CD4-positive, alpha-beta T cell (primary cell): ENCODE measurements at regions not wholly inside any gene's neighbourhood (a gene's known extent, or its start where the extent isn't known, plus 50 kb on each side); places are given as distances from the start of the nearest gene placed in this dataset.

Source experiments
- ATAC-seq: fragments of 200-7000 bp; cut with Tn5 transposase; one replicate; pipeline ENCODE4 v1.10.0; 2022; ENCODE audit warnings: mild to moderate bottlenecking; ENCODE audit not compliant: poor library complexity
- CTCF ChIA-PET: fragments of 350-600 bp; sonication (Branson Sonifier 250); formaldehyde crosslinking; loops from one replicate; lab custom pipeline; 2021; ENCODE audit warnings: antibody characterized with exemption, inconsistent platforms; lab: Charles Lee
- POLR2A ChIA-PET: fragments of 350-600 bp; sonication (Branson Sonifier 250); formaldehyde crosslinking; loops from one replicate; lab custom pipeline; 2021; ENCODE audit warnings: antibody characterized with exemption, inconsistent platforms; lab: Charles Lee
- DNase-seq, 14 experiments: peaks; one replicate each; pipeline ENCODE4 v3.0.0-alpha.2; 2013 to 2020; ENCODE audit warnings: mixed read lengths in 2 of 14
- H3K27ac ChIP-seq, 2 donors: one replicate each; pipeline versions ENCODE4 v1.5.1 to v1.7.0; 2013; ENCODE audit warnings: low read length in 2 of 2, low read depth in 1 of 2, mild to moderate bottlenecking in 1 of 2
- H3K27me3 ChIP-seq, 2 experiments: 1 replicate in 1 of 2; 2 replicates in 1 of 2; pipeline versions ENCODE4 v1.6.1 to v1.7.0; 2013; ENCODE audit warnings: low read length in 2 of 2, control low read depth in 1 of 2, mild to moderate bottlenecking in 1 of 2, moderate library complexity in 1 of 2; ENCODE audit not compliant: insufficient read depth in 2 of 2, control insufficient read depth in 1 of 2
- H3K36me3 ChIP-seq: one replicate; pipeline ENCODE4 v1.6.1; 2013; ENCODE audit warnings: low read length, control low read depth; ENCODE audit not compliant: insufficient read depth
- H3K4me1 ChIP-seq: one replicate; pipeline ENCODE4 v1.6.1; 2013; ENCODE audit warnings: low read length, control low read depth; ENCODE audit not compliant: insufficient read depth
- H3K4me3 ChIP-seq: one replicate; pipeline ENCODE4 v1.5.1; 2013; ENCODE audit warnings: mild to moderate bottlenecking, low read length, moderate library complexity
- H3K9me3 ChIP-seq, 2 experiments: 1 replicate in 1 of 2; 2 replicates in 1 of 2; pipeline versions ENCODE4 v1.6.1 to v1.7.0; 2013; ENCODE audit warnings: low read length in 2 of 2, mild to moderate bottlenecking in 2 of 2, control low read depth in 1 of 2, moderate library complexity in 1 of 2; ENCODE audit not compliant: control insufficient read depth in 1 of 2, insufficient read depth in 1 of 2
- H3K27ac Mint-ChIP-seq: one replicate; pipeline ENCODE4 v1.8.0; 2020; ENCODE audit warnings: mixed read lengths
- H3K27me3 Mint-ChIP-seq: one replicate; pipeline ENCODE4 v1.8.0; 2021; ENCODE audit warnings: mixed read lengths
- H3K36me3 Mint-ChIP-seq: one replicate; pipeline ENCODE4 v1.8.0; 2021; ENCODE audit warnings: low read depth, mixed read lengths
- H3K4me1 Mint-ChIP-seq: one replicate; pipeline ENCODE4 v1.8.0; 2021; ENCODE audit warnings: low read depth, mixed read lengths
- H3K4me3 Mint-ChIP-seq: one replicate; pipeline ENCODE4 v1.8.0; 2020; ENCODE audit warnings: mild to moderate bottlenecking, mixed read lengths
- H3K9me3 Mint-ChIP-seq: one replicate; pipeline ENCODE4 v1.8.0; 2020; ENCODE audit warnings: mixed read lengths
- CTCF ChIP-seq: fragments of 200-600 bp; IDR thresholded peaks from one replicate; pipeline ENCODE4 v1.8.0; 2022; ENCODE audit warnings: antibody characterized with exemption, mild to moderate bottlenecking
- intact Hi-C, 2 experiments: fragments of 100-400 bp; cut with DNase I in 1 of 2; cut with micrococcal nuclease in 1 of 2; formaldehyde crosslinking; loops; one replicate each; pipeline versions ENCODE4 v1.15.1 to v1.9.0; 2023 to 2025; cut with DNase I, micrococcal nuclease

GRCh38 chr13:44049081-44049945 lies 169.6 kb downstream of the LACC1 start:
- ATAC-seq = no peak
- intact Hi-C loops = loop anchor here in 1 of 2 experiments (2.0 kb wide), 1 partner anchor 389 kb away; no protein-coding TSS in a partner anchor
- Histone ChIP-seq H3K27me3 (peaks cover 7 to 40% of the 10 kb centered on the region in 2 experiments), H3K36me3 (no peaks in the 10 kb centered on the region), H3K4me3 (no peak overlapping the region), H3K9me3 (no peaks in the 10 kb centered on the region), H3K27ac (no peak overlapping the region), H3K4me1 (no peaks in the 10 kb centered on the region)
- Mint-ChIP-seq H3K9me3 (no peaks in the 10 kb centered on the region), H3K27ac (no peak overlapping the region), H3K4me1 (no peaks in the 10 kb centered on the region), H3K36me3 (no peaks in the 10 kb centered on the region), H3K27me3 (peaks cover 44% of the 10 kb centered on the region), H3K4me3 (no peak overlapping the region)
- CTCF ChIA-PET = interaction anchor here (1.8 kb wide), 1 partner anchor 389 kb away, joined by 5 read pairs; no protein-coding TSS in a partner anchor
- POLR2A ChIA-PET = no interaction called here
- DNase-seq = no peak
- no peak for TF ChIP-seq CTCF

DNA sequence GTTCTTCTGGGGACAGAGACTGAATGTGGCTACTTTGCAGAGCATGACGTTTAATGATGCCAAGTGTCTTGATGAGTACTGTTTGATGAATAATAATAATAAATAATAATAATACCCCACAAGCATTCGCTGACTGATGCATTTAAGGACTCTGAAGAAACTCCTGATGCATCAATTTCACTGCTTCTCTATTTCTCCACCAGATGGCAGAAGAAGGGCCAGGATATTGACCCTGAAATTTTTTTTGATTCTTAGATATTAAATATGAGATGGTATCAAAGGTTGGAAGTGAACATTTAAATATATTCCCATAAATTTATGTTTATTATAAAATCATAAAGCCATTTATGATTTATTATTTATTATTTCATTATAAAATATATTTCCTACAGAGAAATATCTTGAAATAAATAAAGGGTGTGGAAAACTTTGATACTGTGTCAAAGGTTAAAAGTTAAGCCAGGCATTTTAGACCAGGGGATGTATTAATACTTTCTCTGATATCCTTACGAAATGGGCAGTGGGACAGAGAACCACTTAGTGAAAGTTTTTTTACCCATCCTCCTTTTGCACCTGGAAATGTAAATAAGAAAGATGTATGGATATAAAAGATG lies 170.9 kb downstream of the LACC1 start:
- Mint-ChIP-seq H3K4me3 (no peak overlapping the region), H3K27me3 (peaks cover 55% of the 10 kb centered on the region), H3K9me3 (no peaks in the 10 kb centered on the region), H3K36me3 (no peaks in the 10 kb centered on the region), H3K27ac (no peak overlapping the region), H3K4me1 (no peaks in the 10 kb centered on the region)
- H3K36me3 ChIP-seq = no peaks in the 10 kb centered on the region
- peak in 3 of 14 experiments; percentile 50 to 58 (median 51) for DNase-seq
- H3K27me3 ChIP-seq = peaks cover 7 to 44% of the 10 kb centered on the region in 2 experiments
- ATAC-seq = no peak
- intact Hi-C loops = loop anchor here (1.0 to 10.0 kb wide), 4 partner anchors 142 to 421 kb away; no protein-coding TSS in a partner anchor
- H3K9me3 ChIP-seq = no peaks in the 10 kb centered on the region
- H3K27ac ChIP-seq = no peak overlapping the region
- no peaks in the 10 kb centered on the region for H3K4me1 ChIP-seq
- ChIA-PET POLR2A (no interaction called here), CTCF (no interaction called here)
- no peak overlapping the region for H3K4me3 ChIP-seq
- peak; percentile 70 for TF ChIP-seq CTCF

DNA sequence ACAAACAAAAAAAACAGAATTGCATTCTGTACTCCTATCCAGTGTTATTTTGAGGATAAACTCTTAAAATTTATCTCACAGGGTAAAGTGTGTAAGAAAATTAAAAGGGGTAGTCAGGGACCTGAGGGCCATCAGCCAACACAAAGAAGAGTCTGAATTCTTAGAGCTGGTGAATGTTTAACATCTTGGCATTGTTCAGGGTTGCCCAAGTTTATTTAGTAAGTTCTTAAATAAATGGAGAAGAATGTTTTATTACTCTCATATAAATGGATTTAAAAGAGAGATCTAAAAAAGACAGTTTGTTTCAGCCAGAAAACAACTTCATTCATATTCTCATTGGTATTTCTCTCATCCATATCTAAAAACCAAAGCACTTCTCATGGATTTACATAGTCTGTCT lies 171.7 kb downstream of the LACC1 start:
- Mint-ChIP-seq H3K27me3 (peaks cover 54% of the 10 kb centered on the region), H3K4me3 (no peak overlapping the region), H3K27ac (no peak overlapping the region), H3K9me3 (no peaks in the 10 kb centered on the region), H3K4me1 (no peaks in the 10 kb centered on the region), H3K36me3 (no peaks in the 10 kb centered on the region)
- H3K4me1 ChIP-seq = no peaks in the 10 kb centered on the region
- intact Hi-C loops = loop anchor here (5.0 to 10.0 kb wide), 2 partner anchors 141 to 147 kb away; no protein-coding TSS in a partner anchor
- ChIA-PET CTCF (interaction anchor here (0.6 kb wide), 1 partner anchor 1847 kb away, joined by 5 read pairs; no protein-coding TSS in a partner anchor), POLR2A (no interaction called here)
- no peak for TF ChIP-seq CTCF
- no peaks in the 10 kb centered on the region for H3K36me3 ChIP-seq
- DNase-seq (no peak), ATAC-seq (no peak)
- peaks cover 3 to 43% of the 10 kb centered on the region in 2 experiments for H3K27me3 ChIP-seq
- H3K4me3 ChIP-seq = no peak overlapping the region
- H3K9me3 ChIP-seq = no peaks in the 10 kb centered on the region
- no peak overlapping the region for H3K27ac ChIP-seq
